ENCODE measurements at regions not wholly inside any gene's neighbourhood (a gene's known extent, or its start where the extent isn't known, plus 50 kb on each side); places are given as distances from the start of the nearest gene placed in this dataset.
"Not testable (repeated sequence)": the region's sequence is repeated elsewhere in the genome, so short reads cannot be mapped to it uniquely, and the experiment has no call there.

DNA sequence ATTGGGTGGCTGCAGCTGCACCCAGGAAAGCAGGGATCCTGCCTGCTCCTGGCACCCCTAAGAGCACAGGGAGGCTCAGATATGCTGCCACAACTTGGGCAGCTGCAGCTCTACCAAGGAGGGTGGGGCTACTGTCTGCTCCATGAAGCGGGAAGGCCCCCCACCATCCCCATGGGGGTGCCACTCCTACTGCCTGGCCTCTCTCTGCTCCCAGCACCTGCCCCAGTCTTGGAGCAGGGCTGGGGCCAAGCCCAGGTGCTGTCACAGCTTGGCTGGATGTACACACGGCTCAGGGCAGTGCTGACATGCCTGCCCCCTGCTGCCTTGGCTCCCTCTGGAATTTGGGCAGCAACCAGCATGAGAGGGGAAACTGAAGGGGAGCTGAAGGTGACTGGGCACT is 214.7 kb upstream of the PLPPR1 start:
- no peak for DNase-seq

GRCh38 chr9:100819980-100820379 is 208.5 kb upstream of the PLPPR1 start:
- DNase-seq, result no peak

DNA sequence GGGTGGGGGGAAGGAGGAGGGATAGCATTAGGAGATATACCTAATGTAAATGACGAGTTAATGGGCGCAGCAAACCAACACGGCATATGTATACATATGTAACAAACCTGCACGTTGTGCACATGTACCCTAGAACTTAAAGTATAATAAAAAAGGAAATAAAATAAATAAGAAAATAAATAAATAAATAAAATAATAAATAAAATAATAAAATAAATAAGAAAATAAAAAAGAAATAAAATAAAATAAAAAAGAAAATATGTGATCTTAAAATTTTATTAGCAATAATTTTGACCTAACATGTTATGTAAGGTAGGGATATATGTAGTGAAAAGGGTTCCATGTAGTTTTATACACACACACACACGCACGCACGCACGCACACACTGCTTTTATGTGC is 195.5 kb upstream of the PLPPR1 start:
- not testable (repeated sequence) for DNase-seq

- no peak for DNase-seq
Measured at GRCh38 chr9:100838857-100839256, 189.7 kb upstream of the PLPPR1 start.

- no peak for DNase-seq
Measured at GRCh38 chr9:100848726-100849125, 179.8 kb upstream of the PLPPR1 start.

GRCh38 chr9:100852088-100852487 is 176.4 kb upstream of the PLPPR1 start:
- DNase-seq, result no peak

DNA sequence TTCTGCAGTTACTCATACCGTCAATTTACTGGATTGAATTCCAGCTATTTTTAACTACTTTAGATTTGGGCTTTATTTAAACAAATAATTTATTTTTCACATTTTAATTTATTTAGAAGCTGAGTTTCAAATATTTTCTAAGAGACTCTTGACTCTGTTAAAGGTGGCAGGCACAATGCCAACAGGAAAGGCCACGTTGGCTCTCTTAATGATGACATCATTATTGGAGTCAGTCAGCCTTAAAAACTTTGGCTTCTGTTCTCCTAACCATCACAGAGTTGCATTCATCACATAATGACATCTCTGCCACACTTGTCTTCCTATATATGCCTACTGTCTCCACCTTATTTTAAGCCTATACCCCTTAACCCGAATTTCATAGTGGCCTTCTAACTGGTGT is 172.3 kb upstream of the PLPPR1 start:
- DNase-seq, result no peak

DNA sequence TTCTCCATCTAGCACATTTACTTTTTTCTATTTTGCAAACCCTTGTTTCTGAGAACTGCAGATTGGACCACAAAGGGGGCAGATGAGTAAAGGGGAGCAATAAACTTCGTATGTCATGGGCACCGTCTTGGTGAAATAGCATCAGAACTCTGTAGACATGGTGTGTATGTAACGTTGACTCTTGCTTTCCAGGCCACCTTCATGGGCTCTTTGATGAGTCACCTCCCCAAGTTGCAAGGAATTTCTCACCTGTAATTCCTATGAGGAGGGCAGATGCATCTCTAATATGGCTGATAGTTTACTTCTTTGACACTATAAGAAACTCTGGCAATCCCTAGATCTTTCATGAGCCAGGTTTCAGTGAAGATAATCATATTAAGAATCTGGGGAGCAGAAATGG is 163.4 kb upstream of the PLPPR1 start:
- DNase-seq, result no peak

DNA sequence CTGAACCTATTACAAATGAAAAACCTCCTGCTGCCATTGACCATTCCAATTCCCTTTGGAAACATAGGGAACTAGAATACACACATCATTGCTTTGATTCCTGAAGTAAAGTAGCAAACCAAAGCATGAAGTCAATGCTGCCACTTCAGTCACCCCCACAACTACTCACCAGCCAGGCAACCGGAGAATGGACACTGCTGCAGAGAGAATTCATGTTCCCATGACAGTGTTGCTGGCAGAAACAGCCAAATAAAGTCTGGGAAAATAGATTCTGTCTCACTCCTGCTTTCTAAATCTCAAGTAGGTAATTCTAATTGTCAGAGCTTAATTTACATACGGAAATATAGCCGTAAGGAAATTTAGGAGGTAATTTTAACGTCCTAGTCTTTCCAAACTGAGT is 162.9 kb upstream of the PLPPR1 start:
- no peak for DNase-seq

DNA sequence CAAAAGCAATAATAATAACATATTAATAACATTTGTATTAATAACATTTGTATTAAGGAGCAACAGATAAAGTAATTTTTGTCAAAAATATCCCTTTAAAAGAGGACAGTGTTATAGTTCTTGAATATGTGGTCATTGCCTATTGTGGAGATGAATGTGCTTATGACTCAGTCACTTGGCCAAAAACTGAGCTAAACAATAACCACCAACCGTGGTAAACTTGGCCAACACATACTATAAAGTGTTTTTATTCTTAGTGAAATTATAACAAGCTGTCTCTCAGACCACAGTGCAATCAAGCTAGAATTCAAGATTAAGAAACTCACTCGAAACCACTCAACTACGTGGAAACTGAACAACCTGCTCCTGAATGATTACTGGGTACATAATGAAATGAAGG is 159.2 kb upstream of the PLPPR1 start:
- no peak for DNase-seq

GRCh38 chr9:100879884-100880283 is 148.6 kb upstream of the PLPPR1 start:
- no peak for DNase-seq

GRCh38 chr9:100880284-100880683 is 148.2 kb upstream of the PLPPR1 start:
- no peak for DNase-seq

DNA sequence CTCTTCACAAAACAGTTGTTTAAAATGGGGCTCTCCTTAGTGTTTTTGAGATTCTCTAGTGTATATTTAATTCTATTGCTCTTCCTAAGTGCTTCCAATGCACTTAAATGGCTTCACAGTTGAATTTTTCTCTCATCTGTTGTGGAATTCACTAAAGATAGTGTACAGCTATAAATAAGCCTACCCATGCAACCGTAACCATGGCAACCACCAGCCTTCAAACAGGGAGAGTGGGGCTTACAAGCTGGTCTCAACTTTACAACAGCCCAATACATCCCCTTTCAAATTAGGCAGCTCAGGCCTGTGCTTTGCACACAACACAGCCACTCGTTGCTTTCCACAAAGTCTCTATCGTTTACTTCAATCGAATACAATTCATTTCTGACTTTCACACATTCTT is 144.0 kb upstream of the PLPPR1 start:
- DNase-seq, result no peak

- DNase-seq, result no peak
Measured at GRCh38 chr9:100890321-100890720, 138.2 kb upstream of the PLPPR1 start.

DNA sequence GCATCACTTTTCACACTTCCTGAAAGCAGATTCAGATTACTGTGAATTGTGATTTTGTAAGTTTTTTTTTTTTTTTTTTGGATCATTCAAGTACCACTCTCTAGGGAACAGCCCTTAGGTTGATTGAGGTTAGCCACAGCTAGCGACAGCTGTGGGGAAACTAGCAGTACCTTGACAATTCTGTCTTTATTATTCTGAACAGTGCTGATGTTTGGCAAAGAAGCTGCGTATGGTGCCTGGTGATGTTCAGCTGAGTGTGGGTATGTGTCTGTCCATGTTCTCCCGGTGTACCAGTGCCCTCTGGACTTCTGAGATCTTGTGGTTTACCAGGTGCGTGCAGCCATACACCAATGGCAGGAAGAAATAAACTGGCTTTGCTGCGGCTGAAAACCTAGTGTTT is 117.3 kb upstream of the PLPPR1 start:
- no peak for DNase-seq

DNA sequence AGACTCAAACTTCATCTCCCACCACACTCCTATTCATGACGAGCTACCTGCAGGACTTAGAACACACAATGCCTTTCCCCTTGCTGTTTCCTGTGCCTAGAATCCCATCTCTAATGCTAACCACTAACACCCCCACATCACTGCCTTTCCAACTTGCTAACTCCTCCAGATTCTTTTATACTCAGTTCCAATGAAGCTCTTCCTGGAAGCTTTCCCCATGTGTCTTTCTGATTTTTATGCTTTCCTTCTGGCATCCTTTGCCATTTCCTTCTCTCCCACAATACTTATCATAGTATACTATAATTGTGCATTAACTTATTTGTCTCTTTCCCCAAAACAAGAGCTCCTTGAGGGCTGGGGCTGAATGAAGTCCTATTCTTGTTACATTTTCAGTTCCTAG is 115.3 kb upstream of the PLPPR1 start:
- DNase-seq, result no peak

DNA sequence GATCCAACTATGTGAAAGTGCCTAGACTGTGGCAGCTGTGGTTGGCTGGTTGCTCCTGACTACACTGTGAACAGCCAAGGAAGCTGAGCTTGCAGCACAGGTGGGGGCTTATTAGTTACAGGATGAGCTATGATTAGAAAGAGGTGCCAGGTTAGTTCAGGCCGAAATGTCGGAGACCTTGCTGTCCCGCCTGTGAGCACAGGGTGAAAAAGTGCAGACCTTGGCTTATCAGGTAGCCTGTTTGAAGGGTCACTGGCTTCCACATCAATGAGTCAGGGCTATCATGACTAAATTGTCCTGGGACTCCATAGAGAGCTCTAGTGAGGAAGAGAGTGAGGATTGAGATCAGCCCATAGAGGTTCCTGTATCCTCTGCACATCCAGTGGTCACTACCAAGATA is 114.3 kb upstream of the PLPPR1 start:
- DNase-seq, result no peak

- DNase-seq, result no peak
Measured at GRCh38 chr9:100919506-100919905, 109.0 kb upstream of the PLPPR1 start.

GRCh38 chr9:100926366-100926765 is 102.2 kb upstream of the PLPPR1 start:
- no peak for DNase-seq

DNA sequence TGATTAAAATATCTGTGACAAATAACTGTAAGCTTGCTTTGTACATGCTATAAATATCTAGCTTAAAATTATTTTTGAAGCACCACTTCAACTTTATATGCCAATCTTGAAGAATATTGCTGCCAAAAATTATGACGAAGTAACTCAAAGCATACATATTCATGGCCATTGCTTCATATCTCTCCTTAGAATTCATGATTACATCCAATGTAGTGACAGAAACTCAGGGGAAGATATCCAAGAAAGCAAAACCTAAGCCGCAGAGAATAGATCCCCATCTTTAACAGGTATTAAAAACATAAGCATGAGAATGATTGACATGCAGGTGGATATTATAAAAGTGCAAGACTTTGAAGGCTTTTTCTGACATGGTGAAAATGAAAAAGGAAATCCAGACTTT is 100.8 kb upstream of the PLPPR1 start:
- DNase-seq, result no peak

- DNase-seq, result no peak
Measured at GRCh38 chr9:100933656-100934055, 94.9 kb upstream of the PLPPR1 start.

GRCh38 chr9:100937382-100937781 is 91.1 kb upstream of the PLPPR1 start:
- DNase-seq, result no peak

- no peak for DNase-seq
Measured at GRCh38 chr9:100938507-100938906, 90.0 kb upstream of the PLPPR1 start.

GRCh38 chr9:100939636-100940035 is 88.9 kb upstream of the PLPPR1 start:
- no peak for DNase-seq

- DNase-seq, result no peak
Measured at GRCh38 chr9:100959226-100959625, 69.3 kb upstream of the PLPPR1 start.

Measured in occipital lobe (tissue), 1 donor.